D341Med (cell line): ENCODE measurements at regions not wholly inside any gene's neighbourhood (a gene's known extent, or its start where the extent isn't known, plus 50 kb on each side); places are given as distances from the start of the nearest gene placed in this dataset.

ENCODE experiments used
- DNase-seq: peaks from one replicate; pipeline ENCODE4 v3.0.0; 2012; ENCODE audit warnings: low spot score

- no peak for DNase-seq
Observed at GRCh38 chr15:77709135-77709886, 76.6 kb upstream of the LINGO1 start.

- DNase-seq: no peak
Observed at GRCh38 chr15:77706482-77707244, 74.0 kb upstream of the LINGO1 start.

- DNase-seq: no peak
Observed at GRCh38 chr15:77702211-77702957, 69.7 kb upstream of the LINGO1 start.

GRCh38 chr15:77698481-77698880 is 65.8 kb upstream of the LINGO1 start:
- no peak for DNase-seq

- DNase-seq: no peak
Observed at GRCh38 chr15:77697893-77698292, 65.2 kb upstream of the LINGO1 start.

- no peak for DNase-seq
Observed at GRCh38 chr15:77696871-77697270, 64.2 kb upstream of the LINGO1 start.

- no peak for DNase-seq
Observed at GRCh38 chr15:77695961-77696582, 63.4 kb upstream of the LINGO1 start.

GRCh38 chr15:77695548-77695947 is 62.8 kb upstream of the LINGO1 start:
- DNase-seq: no peak

- DNase-seq: no peak
Observed at GRCh38 chr15:77693576-77693975, 60.9 kb upstream of the LINGO1 start.

GRCh38 chr15:77692614-77693013 is 59.9 kb upstream of the LINGO1 start:
- no peak for DNase-seq

- no peak for DNase-seq
Observed at GRCh38 chr15:77691607-77692006, 58.9 kb upstream of the LINGO1 start.

- DNase-seq: no peak
Observed at GRCh38 chr15:77689821-77690220, 57.1 kb upstream of the LINGO1 start.

GRCh38 chr15:77688693-77689092 is 56.0 kb upstream of the LINGO1 start:
- no peak for DNase-seq

- no peak for DNase-seq
Observed at GRCh38 chr15:77688266-77688665, 55.6 kb upstream of the LINGO1 start.

GRCh38 chr15:77685082-77685815 is 52.5 kb upstream of the LINGO1 start:
- no peak for DNase-seq

GRCh38 chr15:77684341-77685081 is 51.8 kb upstream of the LINGO1 start:
- DNase-seq: no peak

GRCh38 chr15:77682564-77682963 is 49.9 kb upstream of the LINGO1 start:
- no peak for DNase-seq
